ENCODE measurements at regions not wholly inside any gene's neighbourhood (a gene's known extent, or its start where the extent isn't known, plus 50 kb on each side); places are given as distances from the start of the nearest gene placed in this dataset.
"Not testable (repeated sequence)": the region's sequence is repeated elsewhere in the genome, so short reads cannot be mapped to it uniquely, and the experiment has no call there.

- no peak for DNase-seq
These were observed 401.5 kb upstream of the ADGRB3 start for GRCh38 chr6:68233623-68234022.

GRCh38 chr6:68229566-68229965 is 405.5 kb upstream of the ADGRB3 start:
- no peak for DNase-seq

DNA sequence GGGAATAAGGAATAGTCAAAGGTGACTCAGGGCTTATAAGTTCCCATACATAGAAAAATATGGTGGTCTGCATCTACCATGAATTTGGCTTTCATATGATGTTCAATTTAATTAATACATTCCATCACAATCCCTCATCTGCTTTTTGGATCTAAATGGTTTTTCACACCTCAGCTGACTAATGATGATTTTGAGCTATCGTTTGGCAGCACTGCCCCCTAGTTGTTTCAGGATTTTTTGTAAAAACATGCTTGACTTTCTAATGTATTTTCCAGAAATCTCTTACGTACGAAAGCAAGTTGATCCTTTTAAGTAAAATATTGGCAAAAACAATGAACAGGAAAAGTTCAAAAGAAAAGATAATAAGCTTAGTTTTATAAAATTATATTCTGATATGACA is 408.6 kb upstream of the ADGRB3 start:
- no peak for DNase-seq

GRCh38 chr6:68225729-68226128 is 409.4 kb upstream of the ADGRB3 start:
- DNase-seq, result no peak

DNA sequence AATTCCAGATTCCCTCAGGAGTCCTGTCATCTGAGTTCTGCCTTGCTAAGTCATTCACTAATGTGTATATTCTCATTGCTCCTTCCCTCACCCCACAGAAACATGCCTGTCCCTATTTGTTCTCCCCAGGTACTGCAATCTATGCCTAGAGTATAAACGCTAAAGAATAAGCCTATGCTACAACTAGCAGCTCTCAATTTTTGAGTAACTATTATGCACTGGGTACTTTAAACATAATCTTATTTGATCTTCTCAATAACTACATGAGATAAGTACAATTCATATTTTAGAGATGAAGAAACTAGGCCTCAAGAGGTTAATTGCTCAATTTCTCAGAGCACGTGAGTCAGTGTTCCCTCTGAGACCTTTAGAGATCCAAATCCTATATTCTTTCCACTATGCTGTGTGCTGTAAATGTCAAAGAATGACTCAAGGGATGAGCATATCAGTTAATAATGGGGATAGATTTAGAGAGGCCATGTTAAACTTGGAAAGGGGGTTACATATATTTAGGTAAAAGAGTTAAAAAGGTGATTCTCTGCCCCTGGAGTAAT is 423.8 kb upstream of the ADGRB3 start:
- DNase-seq, result no peak

GRCh38 chr6:68207612-68208011 is 427.5 kb upstream of the ADGRB3 start:
- not testable (repeated sequence) for DNase-seq

DNA sequence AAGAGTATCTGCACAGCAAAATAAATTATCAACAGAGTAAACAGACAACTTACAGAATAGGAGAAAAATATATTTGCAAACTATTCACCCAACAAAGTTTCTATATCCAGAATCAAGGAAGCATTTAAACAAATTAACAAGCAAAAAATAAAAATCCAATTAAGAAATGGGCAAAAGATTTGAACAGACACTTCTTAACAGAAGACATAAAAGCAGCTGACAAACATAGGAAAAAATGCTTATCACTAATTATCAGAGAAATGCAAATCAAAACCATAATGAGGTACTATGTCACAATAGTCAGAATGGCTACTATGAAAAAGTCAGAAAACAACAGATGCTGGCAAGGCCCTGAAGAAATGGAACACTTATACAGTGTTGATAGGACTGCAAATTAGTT is 434.2 kb upstream of the ADGRB3 start:
- no peak for DNase-seq

DNA sequence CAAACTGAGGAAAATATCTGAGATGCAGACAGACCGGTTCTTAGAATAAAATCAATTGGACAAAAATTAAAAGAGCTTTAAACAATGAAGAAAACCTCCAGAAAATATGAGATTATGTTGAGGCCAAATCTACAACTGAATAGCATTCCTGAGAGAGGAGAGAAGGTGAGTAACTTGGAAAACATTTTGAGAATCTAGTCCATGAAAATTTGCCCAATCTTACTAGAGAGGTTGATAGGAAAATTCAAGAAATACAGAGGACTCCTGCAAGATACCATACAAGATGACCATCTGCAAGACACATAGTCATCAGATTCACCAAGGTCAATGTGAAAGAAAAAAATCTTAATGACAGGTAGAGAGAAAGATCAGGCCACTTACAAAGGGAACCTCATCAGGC is 437.7 kb upstream of the ADGRB3 start:
- DNase-seq, result no peak

DNA sequence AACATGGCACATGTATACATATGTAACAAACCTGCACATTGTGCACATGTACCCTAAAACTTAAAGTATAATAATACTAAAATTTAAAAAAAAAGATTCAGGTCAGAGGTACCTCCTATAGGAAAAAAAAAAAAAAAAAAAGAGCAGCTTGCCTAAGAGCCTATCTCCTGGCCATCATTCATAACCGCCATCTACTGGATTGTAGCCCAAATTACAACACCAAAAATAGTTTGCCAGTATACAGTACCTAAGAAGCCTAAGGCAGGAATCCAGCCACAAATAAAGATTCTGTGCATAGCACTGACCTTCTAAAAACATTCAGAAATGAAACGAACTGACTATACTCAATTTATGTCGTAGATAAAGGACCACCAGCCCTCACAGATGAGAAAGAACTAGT is 438.4 kb upstream of the ADGRB3 start:
- no peak for DNase-seq

DNA sequence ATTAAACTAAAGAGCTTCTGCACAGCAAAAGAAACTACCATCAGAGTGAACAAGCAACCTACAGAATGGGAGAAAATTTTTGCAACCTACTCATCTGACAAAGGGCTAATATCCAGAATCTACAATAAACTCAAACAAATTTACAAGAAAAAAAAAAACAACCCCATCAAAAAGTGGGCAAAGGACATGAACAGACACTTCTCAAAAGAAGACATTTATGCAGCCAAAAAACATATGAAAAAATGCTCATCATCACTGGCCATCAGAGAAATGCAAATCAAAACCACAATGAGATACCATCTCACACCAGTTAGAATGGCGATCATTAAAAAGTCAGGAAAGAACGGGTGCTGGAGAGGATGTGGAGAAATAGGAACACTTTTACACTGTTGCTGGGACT is 439.3 kb upstream of the ADGRB3 start:
- DNase-seq, result not testable (repeated sequence)

GRCh38 chr6:68194846-68195478 is 440.1 kb upstream of the ADGRB3 start:
- DNase-seq, result no peak

DNA sequence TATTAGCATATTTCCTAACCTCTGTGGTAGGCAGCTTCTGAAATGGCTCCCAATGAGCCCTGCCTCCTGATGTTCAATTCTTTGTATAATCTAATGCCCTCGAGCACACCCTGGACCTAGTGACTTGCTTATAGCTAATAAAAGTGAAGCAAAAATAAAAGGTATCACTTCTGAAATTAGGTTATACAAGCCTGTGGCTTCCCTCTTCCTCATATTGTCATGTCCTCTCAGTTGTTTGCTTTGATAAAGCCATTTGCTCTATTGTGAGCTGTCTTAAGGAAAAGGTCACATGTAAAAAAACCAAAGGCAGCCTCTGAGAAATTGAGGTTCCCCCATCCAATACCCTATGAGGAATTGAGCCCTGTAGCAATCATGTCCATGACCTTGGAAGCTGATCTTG is 442.1 kb upstream of the ADGRB3 start:
- no peak for DNase-seq

GRCh38 chr6:68189217-68189815 is 445.8 kb upstream of the ADGRB3 start:
- no peak for DNase-seq

DNA sequence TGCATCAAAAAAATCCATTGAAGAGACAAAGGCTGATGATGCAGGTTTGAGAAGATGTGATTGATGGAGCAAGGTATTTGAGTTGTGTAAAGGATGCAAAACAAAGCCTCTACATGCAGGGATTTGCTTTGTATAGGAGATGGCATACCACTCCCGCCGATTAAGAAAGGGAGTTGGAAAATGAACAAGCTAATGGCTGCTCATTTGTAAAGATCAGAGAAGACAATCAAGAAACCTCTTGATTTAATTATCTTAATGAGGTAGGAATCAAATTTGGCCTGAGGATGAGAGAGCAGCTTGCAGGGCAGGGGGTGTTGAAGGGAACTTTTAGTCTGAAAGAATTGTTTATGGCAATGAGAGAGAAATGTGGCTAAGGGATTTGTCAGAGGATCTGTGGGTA is 448.2 kb upstream of the ADGRB3 start:
- no peak for DNase-seq

GRCh38 chr6:68182386-68182785 is 452.7 kb upstream of the ADGRB3 start:
- no peak for DNase-seq

GRCh38 chr6:68181027-68181426 is 454.1 kb upstream of the ADGRB3 start:
- DNase-seq, result not testable (repeated sequence)

DNA sequence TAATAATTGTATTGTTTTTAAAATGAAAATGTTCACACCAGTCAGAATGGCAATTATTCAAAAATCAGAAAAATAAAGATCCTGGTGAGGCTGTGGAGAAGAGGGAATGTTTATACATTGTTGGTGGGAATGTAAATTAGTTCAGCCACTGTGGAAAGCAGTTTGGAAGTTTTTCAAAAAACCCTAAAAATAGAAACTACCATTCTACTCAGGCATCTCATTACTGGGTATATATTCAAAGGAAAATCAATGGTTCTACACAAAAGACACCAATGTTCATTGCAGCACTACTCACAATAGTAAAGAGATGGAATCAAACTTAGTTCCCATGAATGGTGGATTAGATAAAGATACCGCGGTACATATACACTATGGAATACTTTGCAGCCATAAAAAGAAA is 461.5 kb upstream of the ADGRB3 start:
- DNase-seq, result no peak

- no peak for DNase-seq
These were observed 465.2 kb upstream of the ADGRB3 start for GRCh38 chr6:68169922-68170321.

DNA sequence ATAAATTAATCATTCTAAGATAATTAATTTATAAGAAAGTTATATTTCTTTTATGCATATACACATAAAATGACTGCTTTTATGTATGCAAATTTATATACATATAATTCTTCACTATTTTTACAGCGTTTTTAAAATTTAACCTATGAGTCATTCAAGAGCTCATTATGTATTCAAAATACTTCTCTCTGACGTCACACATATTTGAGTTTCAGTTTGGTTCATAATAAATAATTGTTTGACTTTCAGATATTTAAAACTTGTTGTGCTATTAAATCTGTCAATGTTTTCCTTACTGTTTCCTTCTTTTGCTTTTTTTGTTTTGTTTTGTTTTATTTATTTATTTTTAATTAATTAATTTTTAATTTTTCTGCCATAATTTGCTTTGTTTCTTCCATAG is 467.5 kb upstream of the ADGRB3 start:
- DNase-seq, result no peak

DNA sequence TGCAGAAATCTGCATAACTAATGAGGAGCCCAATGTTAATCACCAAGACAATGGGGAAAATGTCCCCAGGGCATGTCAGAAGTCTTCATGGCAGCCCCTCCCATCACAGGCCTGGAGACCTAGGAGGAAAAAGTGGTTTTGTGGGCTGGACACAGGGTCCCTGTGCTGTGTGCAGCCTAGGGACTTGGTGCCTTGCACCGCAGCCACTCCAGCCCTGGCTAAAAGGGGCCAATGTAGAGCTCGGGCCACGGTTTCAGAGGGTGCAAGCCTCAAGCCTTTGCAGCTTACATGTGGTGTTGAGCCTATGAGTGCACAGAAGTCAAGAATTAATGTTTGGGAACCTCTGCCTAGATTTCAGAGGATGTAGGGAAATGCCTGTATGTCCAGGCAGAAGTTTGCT is 474.3 kb upstream of the ADGRB3 start:
- DNase-seq, result not testable (repeated sequence)

- no peak for DNase-seq
These were observed 474.7 kb upstream of the ADGRB3 start for GRCh38 chr6:68160348-68160747.

DNA sequence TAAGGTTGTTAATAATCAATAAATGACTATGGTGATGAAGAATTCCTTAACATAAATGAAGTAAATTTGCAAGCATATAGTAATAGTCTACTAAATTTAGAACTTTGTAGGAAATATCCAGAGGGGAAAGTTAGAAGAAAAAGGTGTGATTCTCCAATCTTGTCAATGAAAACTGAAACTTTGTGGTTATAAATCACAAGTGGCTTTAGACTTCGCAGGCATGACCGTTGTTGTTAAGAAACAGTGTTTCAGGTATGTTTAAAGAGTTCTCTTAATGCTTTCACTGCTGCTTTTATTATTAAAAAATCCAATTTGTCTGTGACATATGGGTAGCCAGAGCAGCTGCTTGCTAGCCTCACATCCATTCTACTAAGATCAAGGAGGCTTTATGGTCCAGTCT is 475.6 kb upstream of the ADGRB3 start:
- DNase-seq, result no peak

DNA sequence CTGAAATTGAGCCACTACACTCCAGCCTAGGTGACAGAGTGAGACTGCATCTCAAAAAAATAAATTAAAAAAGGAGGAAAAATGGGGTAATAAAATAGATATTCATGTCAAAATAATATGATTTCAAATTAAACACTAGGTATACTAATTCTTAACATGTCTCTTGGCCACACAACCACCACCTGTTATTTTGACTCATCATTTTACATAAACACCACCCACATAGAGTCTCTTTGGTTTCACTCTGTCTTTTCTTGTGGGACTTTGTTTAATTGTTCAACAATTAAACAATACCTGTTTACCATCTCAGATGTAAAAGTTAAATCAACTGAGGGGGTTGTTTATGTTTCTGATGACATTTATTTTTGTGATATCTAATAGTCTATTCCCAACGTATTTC is 476.8 kb upstream of the ADGRB3 start:
- DNase-seq, result no peak

GRCh38 chr6:68144667-68145066 is 490.4 kb upstream of the ADGRB3 start:
- no peak for DNase-seq

- DNase-seq, result no peak
These were observed 493.9 kb upstream of the ADGRB3 start for GRCh38 chr6:68141190-68141589.

Measured in CD4-positive, alpha-beta T cell treated with Interleukin-4 for 1 hour (primary cell).